Naive thymus-derived CD4-positive, alpha-beta T cell (primary cell): ENCODE measurements at regions not wholly inside any gene's neighbourhood (a gene's known extent, or its start where the extent isn't known, plus 50 kb on each side); places are given as distances from the start of the nearest gene placed in this dataset.

Experiments used
- ATAC-seq: fragments of 150-1000 bp; cut with Tn5 transposase; 2 replicates; pipeline ENCODE4 v1.10.0; 2021; ENCODE audit warnings: mild to moderate bottlenecking, moderate library complexity
- CTCF ChIA-PET: fragments of 350-600 bp; sonication (Branson Sonifier 250); formaldehyde crosslinking; loops from one replicate; lab custom pipeline; 2021; ENCODE audit warnings: antibody characterized with exemption; lab: Charles Lee
- POLR2A ChIA-PET: fragments of 350-600 bp; sonication (Branson Sonifier 250); formaldehyde crosslinking; loops from one replicate; lab custom pipeline; 2021; ENCODE audit warnings: antibody characterized with exemption, inconsistent platforms; lab: Charles Lee
- DNase-seq, 9 donors: peaks; one replicate each; pipeline versions ENCODE4 v3.0.0 to v3.0.0-alpha.2; 2020 to 2022; ENCODE audit warnings: mixed read lengths in 1 of 9
- H3K27ac ChIP-seq: one replicate; pipeline ENCODE4 v1.7.0; 2013; ENCODE audit warnings: mild to moderate bottlenecking, low read depth, low read length, moderate library complexity
- H3K27me3 ChIP-seq, 2 donors: one replicate each; pipeline ENCODE4 v1.7.0; 2013; ENCODE audit warnings: low read length in 2 of 2, mild to moderate bottlenecking in 2 of 2, moderate library complexity in 2 of 2; ENCODE audit not compliant: control insufficient read depth in 2 of 2, insufficient read depth in 2 of 2
- H3K36me3 ChIP-seq, 3 experiments: 1 replicate in 2 of 3; 2 replicates in 1 of 3; pipeline ENCODE4 v1.7.0; 2013; ENCODE audit warnings: low read length in 3 of 3, mild to moderate bottlenecking in 3 of 3, moderate library complexity in 1 of 3; ENCODE audit not compliant: insufficient read depth in 3 of 3, control insufficient read depth in 2 of 3
- H3K4me1 ChIP-seq, 2 donors: one replicate each; pipeline ENCODE4 v1.7.0; 2013; ENCODE audit warnings: low read length in 2 of 2, mild to moderate bottlenecking in 2 of 2, moderate library complexity in 1 of 2; ENCODE audit not compliant: control insufficient read depth in 2 of 2, insufficient read depth in 2 of 2
- H3K4me3 ChIP-seq: 2 replicates; pipeline ENCODE4 v1.7.0; 2013; ENCODE audit warnings: mild to moderate bottlenecking, low read length
- H3K9me3 ChIP-seq, 3 experiments: 1 replicate in 2 of 3; 2 replicates in 1 of 3; pipeline ENCODE4 v1.7.0; 2013; ENCODE audit warnings: low read length in 3 of 3; ENCODE audit not compliant: control insufficient read depth in 2 of 3
- H3K27ac Mint-ChIP-seq, 9 donors: one replicate each; pipeline ENCODE4 v1.8.0; 2020 to 2022; ENCODE audit warnings: mixed read lengths in 9 of 9, mild to moderate bottlenecking in 8 of 9, moderate library complexity in 5 of 9, inconsistent platforms in 2 of 9
- H3K27me3 Mint-ChIP-seq, 5 donors: one replicate each; pipeline ENCODE4 v1.8.0; 2021 to 2022; ENCODE audit warnings: mixed read lengths in 5 of 5, mild to moderate bottlenecking in 1 of 5
- H3K36me3 Mint-ChIP-seq, 5 donors: one replicate each; pipeline ENCODE4 v1.8.0; 2020 to 2022; ENCODE audit warnings: mixed read lengths in 5 of 5, mild to moderate bottlenecking in 3 of 5, inconsistent platforms in 1 of 5
- H3K4me1 Mint-ChIP-seq, 7 donors: one replicate each; pipeline ENCODE4 v1.8.0; 2020 to 2022; ENCODE audit warnings: mixed read lengths in 7 of 7, mild to moderate bottlenecking in 3 of 7, inconsistent platforms in 1 of 7
- H3K4me3 Mint-ChIP-seq, 10 donors: one replicate each; pipeline ENCODE4 v1.8.0; 2020 to 2022; ENCODE audit warnings: mild to moderate bottlenecking in 10 of 10, mixed read lengths in 10 of 10, moderate library complexity in 6 of 10, inconsistent platforms in 2 of 10
- H3K9me3 Mint-ChIP-seq, 11 donors: one replicate each; pipeline ENCODE4 v1.8.0; 2020 to 2022; ENCODE audit warnings: mixed read lengths in 11 of 11, mild to moderate bottlenecking in 4 of 11, inconsistent platforms in 1 of 11, moderate library complexity in 1 of 11
- intact Hi-C, 2 donors: fragments of 100-400 bp; cut with micrococcal nuclease; formaldehyde crosslinking; loops; one replicate each; pipeline ENCODE4 v1.15.1; 2023

GRCh38 chr11:119823077-119823476 lies 94.1 kb upstream of the NECTIN1 start:
- ChIA-PET POLR2A (no interaction called here), CTCF (no interaction called here)
- Mint-ChIP-seq H3K4me1 (peaks cover 0 to 3% (median 0%) of the 10 kb centered on the region in 7 donors), H3K36me3 (no peaks in the 10 kb centered on the region), H3K4me3 (no peak overlapping the region), H3K27ac (no peak overlapping the region), H3K27me3 (peaks cover 12 to 47% (median 33%) of the 10 kb centered on the region in 5 donors), H3K9me3 (peaks cover 0 to 25% (median 6%) of the 10 kb centered on the region in 11 donors)
- Histone ChIP-seq H3K4me1 (no peaks in the 10 kb centered on the region), H3K27me3 (no peaks in the 10 kb centered on the region), H3K36me3 (no peaks in the 10 kb centered on the region), H3K9me3 (no peaks in the 10 kb centered on the region), H3K27ac (no peak overlapping the region), H3K4me3 (no peak overlapping the region)
- intact Hi-C loops = no loop called here
- DNase-seq (no peak), ATAC-seq (no peak)

- intact Hi-C loops = no loop called here
- Mint-ChIP-seq H3K36me3 (no peaks in the 10 kb centered on the region), H3K9me3 (peaks cover 0 to 5% (median 0%) of the 10 kb centered on the region in 11 donors), H3K4me1 (no peaks in the 10 kb centered on the region), H3K27me3 (peaks cover 12 to 34% (median 20%) of the 10 kb centered on the region in 5 donors), H3K27ac (no peak overlapping the region), H3K4me3 (no peak overlapping the region)
- ATAC-seq = no peak
- Histone ChIP-seq H3K36me3 (no peaks in the 10 kb centered on the region), H3K4me1 (no peaks in the 10 kb centered on the region), H3K27me3 (no peaks in the 10 kb centered on the region), H3K4me3 (no peak overlapping the region), H3K9me3 (no peaks in the 10 kb centered on the region), H3K27ac (no peak overlapping the region)
- no peak for DNase-seq
- CTCF ChIA-PET = no interaction called here
- POLR2A ChIA-PET = no interaction called here
These were observed 87.7 kb upstream of the NECTIN1 start for GRCh38 chr11:119816660-119817059.

- peaks cover 10 to 29% (median 17%) of the 10 kb centered on the region in 5 donors for H3K27me3 Mint-ChIP-seq
- Histone ChIP-seq H3K27ac (no peak overlapping the region), H3K27me3 (no peaks in the 10 kb centered on the region), H3K9me3 (no peaks in the 10 kb centered on the region), H3K36me3 (no peaks in the 10 kb centered on the region), H3K4me3 (no peak overlapping the region), H3K4me1 (no peaks in the 10 kb centered on the region)
- ATAC-seq (no peak), DNase-seq (no peak)
- ChIA-PET POLR2A (no interaction called here), CTCF (no interaction called here)
- H3K27ac Mint-ChIP-seq = no peak overlapping the region
- no peaks in the 10 kb centered on the region for H3K36me3 Mint-ChIP-seq
- no peaks in the 10 kb centered on the region for H3K4me1 Mint-ChIP-seq
- intact Hi-C loops = no loop called here
- peaks cover 0 to 4% (median 0%) of the 10 kb centered on the region in 11 donors for H3K9me3 Mint-ChIP-seq
- no peak overlapping the region for H3K4me3 Mint-ChIP-seq
These were observed 85.8 kb upstream of the NECTIN1 start for GRCh38 chr11:119814766-119815165.

GRCh38 chr11:119810478-119811232 lies 81.7 kb upstream of the NECTIN1 start:
- POLR2A ChIA-PET = no interaction called here
- H3K4me1 ChIP-seq = no peaks in the 10 kb centered on the region
- H3K4me1 Mint-ChIP-seq = no peaks in the 10 kb centered on the region
- DNase-seq (no peak), ATAC-seq (peak; percentile 43)
- H3K4me3 Mint-ChIP-seq = no peak overlapping the region
- peaks cover 0 to 1% (median 0%) of the 10 kb centered on the region in 11 donors for H3K9me3 Mint-ChIP-seq
- H3K27me3 Mint-ChIP-seq = peaks cover 0 to 12% (median 5%) of the 10 kb centered on the region in 5 donors
- no peaks in the 10 kb centered on the region for H3K36me3 Mint-ChIP-seq
- CTCF ChIA-PET = no interaction called here
- no peaks in the 10 kb centered on the region for H3K9me3 ChIP-seq
- no peaks in the 10 kb centered on the region for H3K27me3 ChIP-seq
- no peak overlapping the region for H3K27ac ChIP-seq
- H3K36me3 ChIP-seq = no peaks in the 10 kb centered on the region
- intact Hi-C loops = no loop called here
- H3K4me3 ChIP-seq = no peak overlapping the region
- H3K27ac Mint-ChIP-seq = no peak overlapping the region

GRCh38 chr11:119809346-119809745 lies 80.3 kb upstream of the NECTIN1 start:
- no peak overlapping the region for H3K4me3 ChIP-seq
- POLR2A ChIA-PET = no interaction called here
- Mint-ChIP-seq H3K36me3 (no peaks in the 10 kb centered on the region), H3K27me3 (peaks cover 0 to 12% (median under 1%) of the 10 kb centered on the region in 5 donors), H3K4me1 (no peaks in the 10 kb centered on the region), H3K27ac (no peak overlapping the region), H3K4me3 (no peak overlapping the region), H3K9me3 (peaks cover 0 to 1% (median 0%) of the 10 kb centered on the region in 11 donors)
- no peak for ATAC-seq
- H3K4me1 ChIP-seq = no peaks in the 10 kb centered on the region
- CTCF ChIA-PET = no interaction called here
- no peaks in the 10 kb centered on the region for H3K9me3 ChIP-seq
- H3K27me3 ChIP-seq = no peaks in the 10 kb centered on the region
- intact Hi-C loops = no loop called here
- H3K36me3 ChIP-seq = no peaks in the 10 kb centered on the region
- DNase-seq = no peak
- no peak overlapping the region for H3K27ac ChIP-seq

- Histone ChIP-seq H3K4me3 (no peak overlapping the region), H3K27ac (no peak overlapping the region), H3K36me3 (no peaks in the 10 kb centered on the region), H3K27me3 (no peaks in the 10 kb centered on the region), H3K9me3 (no peaks in the 10 kb centered on the region), H3K4me1 (no peaks in the 10 kb centered on the region)
- intact Hi-C loops = no loop called here
- ATAC-seq (no peak), DNase-seq (no peak)
- no peak overlapping the region for H3K4me3 Mint-ChIP-seq
- ChIA-PET POLR2A (no interaction called here), CTCF (no interaction called here)
- peaks cover 0 to 1% (median 0%) of the 10 kb centered on the region in 11 donors for H3K9me3 Mint-ChIP-seq
- H3K27me3 Mint-ChIP-seq = peaks cover 0 to 12% (median under 1%) of the 10 kb centered on the region in 5 donors
- H3K27ac Mint-ChIP-seq = no peak overlapping the region
- no peaks in the 10 kb centered on the region for H3K36me3 Mint-ChIP-seq
- no peaks in the 10 kb centered on the region for H3K4me1 Mint-ChIP-seq
These were observed 79.6 kb upstream of the NECTIN1 start for GRCh38 chr11:119808407-119809185.
